Fibroblast of villous mesenchyme (primary cell): ENCODE measurements at regions not wholly inside any gene's neighbourhood (a gene's known extent, or its start where the extent isn't known, plus 50 kb on each side); places are given as distances from the start of the nearest gene placed in this dataset.

Source experiments
- DNase-seq: peaks from one replicate; pipeline ENCODE4 v3.0.0-alpha.2; 2010; ENCODE audit warnings: low read depth
- H3K4me3 ChIP-seq: 2 replicates; pipeline ENCODE4 v1.5.1; 2011; ENCODE audit warnings: low read depth, mild to moderate bottlenecking, low read length
- TF ChIP-seq, protein P1 (sequence below): IDR thresholded peaks from 2 replicates; pipeline ENCODE4 v1.5.1; 2012; ENCODE audit warnings: low read depth, mild to moderate bottlenecking, low read length; ENCODE audit not compliant: insufficient read depth

DNA sequence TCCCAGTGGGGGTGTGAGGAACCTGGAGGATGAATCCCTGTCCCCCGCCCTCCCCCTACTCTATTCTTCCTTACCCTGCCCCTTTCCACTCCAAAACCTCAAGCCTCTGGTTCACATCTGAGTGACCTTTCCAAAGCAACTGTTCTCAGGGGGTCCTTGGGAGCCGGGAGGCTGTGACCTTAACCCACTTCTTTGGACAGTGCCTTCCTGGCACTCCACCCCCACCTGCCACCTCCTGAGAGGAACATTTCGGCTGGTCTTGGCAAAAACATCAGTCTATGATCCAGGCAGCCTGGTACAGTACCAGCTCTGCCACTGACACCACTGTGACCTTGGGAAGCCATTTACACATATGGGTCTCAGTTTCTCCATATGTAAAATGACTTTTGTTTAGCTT lies 121.7 kb downstream of the MRPL14 start:
- TF ChIP-seq, protein P1, sequence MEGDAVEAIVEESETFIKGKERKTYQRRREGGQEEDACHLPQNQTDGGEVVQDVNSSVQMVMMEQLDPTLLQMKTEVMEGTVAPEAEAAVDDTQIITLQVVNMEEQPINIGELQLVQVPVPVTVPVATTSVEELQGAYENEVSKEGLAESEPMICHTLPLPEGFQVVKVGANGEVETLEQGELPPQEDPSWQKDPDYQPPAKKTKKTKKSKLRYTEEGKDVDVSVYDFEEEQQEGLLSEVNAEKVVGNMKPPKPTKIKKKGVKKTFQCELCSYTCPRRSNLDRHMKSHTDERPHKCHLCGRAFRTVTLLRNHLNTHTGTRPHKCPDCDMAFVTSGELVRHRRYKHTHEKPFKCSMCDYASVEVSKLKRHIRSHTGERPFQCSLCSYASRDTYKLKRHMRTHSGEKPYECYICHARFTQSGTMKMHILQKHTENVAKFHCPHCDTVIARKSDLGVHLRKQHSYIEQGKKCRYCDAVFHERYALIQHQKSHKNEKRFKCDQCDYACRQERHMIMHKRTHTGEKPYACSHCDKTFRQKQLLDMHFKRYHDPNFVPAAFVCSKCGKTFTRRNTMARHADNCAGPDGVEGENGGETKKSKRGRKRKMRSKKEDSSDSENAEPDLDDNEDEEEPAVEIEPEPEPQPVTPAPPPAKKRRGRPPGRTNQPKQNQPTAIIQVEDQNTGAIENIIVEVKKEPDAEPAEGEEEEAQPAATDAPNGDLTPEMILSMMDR = no peak
- H3K4me3 ChIP-seq = no peak overlapping the region
- DNase-seq = no peak

DNA sequence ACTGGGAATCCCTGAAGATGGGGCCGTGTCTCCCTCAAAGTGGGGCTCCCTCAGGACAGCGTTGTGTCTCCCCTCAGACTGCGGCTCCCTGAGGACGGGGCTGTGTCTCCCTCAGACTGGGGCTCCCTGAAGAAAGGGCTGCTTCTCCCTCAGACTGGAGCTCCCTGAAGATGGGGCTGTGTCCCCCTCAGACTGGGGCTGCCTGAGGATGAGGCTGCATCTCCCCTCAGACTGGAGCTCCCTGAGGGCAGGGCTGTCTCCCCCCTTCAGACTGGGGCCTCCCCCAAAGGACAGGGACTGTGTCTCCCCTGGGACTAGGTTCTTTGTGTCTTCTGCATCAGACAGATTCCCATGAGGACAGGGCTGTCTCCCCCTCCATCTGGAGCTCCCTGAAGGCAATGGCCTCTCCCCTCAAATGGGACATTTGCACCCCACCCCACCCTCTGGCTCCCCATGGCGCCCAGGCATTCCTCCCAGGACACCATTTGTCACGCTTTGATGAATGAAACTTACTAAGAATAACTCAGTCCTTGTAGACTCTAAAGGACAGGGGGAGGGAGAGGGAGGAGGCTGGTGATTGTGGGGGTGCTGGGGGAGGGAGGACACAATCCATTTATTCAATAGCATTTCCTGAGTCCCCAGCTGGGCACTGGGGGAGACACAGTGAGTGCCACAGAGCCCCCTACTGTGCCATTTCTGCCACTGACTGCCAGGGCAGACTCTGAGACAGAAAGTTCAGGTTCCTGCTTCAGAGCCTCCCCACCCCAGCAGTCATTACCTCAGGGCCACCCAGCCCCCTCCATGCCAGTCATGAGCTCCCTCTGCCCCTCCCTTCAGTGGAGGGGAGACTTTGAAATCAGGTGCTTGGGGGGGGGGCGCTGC lies 122.4 kb downstream of the MRPL14 start:
- TF ChIP-seq, protein P1 = peak; percentile 38
- DNase-seq = no peak
- H3K4me3 ChIP-seq = no peak overlapping the region

DNA sequence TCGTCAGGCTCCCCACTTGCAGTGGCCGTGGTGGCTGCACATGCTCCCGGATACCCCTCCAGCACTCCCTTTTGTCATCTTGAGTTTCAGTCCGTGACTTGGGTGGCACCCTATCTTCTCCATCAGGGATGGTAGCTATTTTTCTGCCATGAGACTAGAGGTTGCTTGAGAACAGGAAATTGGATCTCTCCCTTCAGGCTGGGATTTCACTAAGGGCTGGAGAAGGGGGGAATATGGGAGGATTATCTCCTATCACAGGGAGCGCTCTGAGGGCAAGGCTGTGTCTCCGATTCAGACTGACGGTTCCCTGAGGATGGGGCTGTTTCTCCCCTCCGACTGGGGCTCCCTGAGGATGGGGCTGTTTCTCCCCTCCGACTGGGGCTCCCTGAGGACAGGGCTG lies 123.1 kb downstream of the MRPL14 start:
- H3K4me3 ChIP-seq = no peak overlapping the region
- TF ChIP-seq, protein P1 = no peak
- DNase-seq = no peak

DNA sequence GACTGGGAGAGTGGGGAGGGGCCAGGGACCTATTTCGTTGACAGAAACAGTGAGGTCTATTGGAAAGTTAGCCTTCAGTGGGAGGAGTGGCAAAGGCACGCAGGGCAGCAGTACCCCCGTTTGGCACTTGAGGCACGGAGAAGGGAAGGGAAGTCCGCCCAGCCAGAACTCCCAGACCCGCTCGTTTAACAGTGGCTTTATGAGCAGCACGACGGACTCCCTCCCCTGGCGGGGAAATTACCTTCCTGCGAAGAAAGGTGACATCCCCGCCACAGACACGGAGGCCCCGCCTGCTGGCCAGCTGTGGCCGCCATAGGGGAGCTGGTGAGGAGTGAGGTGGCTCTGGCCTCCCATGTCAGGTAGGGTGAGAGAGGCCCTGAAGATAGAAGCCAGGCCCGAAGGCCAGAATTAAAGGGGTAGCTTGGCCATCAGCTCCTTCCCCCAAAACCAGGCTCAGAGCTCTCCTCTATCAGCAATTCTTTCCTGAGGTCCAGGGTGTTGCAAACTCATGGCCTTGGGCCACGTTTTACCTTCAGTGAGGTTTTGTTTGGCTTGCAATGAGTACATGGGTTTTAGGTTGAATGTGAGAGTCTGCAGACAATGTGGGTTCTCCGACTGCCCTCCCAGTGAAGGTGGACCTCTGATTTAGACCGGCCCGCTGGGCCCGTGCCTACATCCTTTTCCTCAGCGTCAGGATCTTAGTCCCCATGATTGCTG lies 123.7 kb downstream of the MRPL14 start:
- no peak overlapping the region for H3K4me3 ChIP-seq
- DNase-seq = no peak
- TF ChIP-seq, protein P1 = no peak

DNA sequence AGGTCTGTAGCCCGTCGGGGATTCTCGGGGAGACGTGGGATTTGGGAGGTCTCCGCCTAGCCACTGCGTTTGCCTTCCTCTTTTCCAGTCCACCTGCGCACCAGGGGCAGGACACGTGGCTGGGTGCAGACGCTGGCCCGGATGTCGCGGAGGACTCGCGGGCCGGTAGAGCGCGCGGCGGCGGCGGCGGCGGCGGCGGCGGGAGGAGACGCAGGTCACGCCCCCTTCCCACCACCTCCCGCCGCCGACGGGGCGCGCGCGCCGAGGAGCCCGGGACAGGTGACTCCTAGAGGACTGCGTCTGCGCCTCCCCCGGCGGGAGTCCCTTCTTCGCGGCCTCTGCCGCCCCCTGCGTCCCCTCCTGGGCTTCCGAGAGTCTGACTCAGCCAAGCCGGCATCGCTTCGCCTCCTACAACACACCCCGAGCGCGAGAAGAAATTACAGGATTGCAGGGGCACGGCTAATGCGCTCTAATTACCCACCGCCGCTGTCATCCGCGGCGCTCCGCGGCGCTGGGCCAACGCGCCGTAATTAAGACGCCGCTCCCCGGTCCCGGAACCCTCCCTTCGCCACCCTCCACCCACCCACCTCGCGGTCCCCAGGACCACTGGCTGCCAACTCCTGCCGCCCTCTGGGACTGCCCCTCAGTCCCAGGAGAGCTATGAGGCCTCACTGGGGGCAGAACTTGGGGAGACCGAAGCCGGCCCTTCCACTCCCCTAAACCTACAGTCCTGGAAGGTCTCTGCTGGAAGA lies 124.5 kb downstream of the MRPL14 start:
- TF ChIP-seq, protein P1 = peak; percentile 11
- peak overlapping the region; percentile 49 for H3K4me3 ChIP-seq
- DNase-seq = peak; percentile 59

DNA sequence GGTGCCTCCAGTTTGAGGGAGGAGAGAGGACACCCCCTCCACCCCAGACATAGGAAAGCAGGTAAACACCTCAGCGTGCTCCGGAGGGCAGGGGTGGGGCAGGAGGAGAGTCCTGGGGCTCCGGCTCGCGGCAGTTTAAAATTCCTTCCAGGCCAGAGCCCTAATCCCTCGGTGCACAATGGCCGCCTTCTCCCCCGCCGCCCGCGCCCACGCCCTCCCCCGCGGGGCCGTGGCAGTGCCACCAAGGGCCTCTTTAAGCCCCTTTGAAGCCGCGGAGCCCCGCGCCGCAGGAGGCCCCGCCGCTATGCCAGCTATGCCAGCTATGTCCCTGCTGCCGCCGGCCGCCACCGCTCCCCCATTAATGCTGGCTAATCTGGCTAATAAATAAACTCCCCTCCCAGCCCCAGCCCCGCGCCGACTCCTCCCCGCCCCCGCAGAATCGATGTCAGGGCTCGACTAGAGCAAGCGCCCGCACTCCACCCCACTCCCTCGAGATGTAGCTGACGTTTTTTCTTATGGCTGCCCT lies 125.1 kb downstream of the MRPL14 start:
- DNase-seq = no peak
- TF ChIP-seq, protein P1 = no peak

More for the DNA sequence above, 125.1 kb downstream of the MRPL14 start:
- peak overlapping the region; percentile 49 for H3K4me3 ChIP-seq
